ENCODE measurements at regions not wholly inside any gene's neighbourhood (a gene's known extent, or its start where the extent isn't known, plus 50 kb on each side); places are given as distances from the start of the nearest gene placed in this dataset.

- H3K4me3 Mint-ChIP-seq = no peak overlapping the region
- no peak for ATAC-seq
- H3K36me3 Mint-ChIP-seq (ENCODE audit: low read depth) = no peaks in the 10 kb centered on the region
- POLR2A ChIA-PET = no interaction called here
- CTCF ChIA-PET = no interaction called here
- intact Hi-C loops (cut with DNase I, micrococcal nuclease) = no loop called here
- no peak overlapping the region for H3K27ac Mint-ChIP-seq
- no peak for DNase-seq
- H3K9me3 Mint-ChIP-seq (ENCODE audit: low read depth) = no peaks in the 10 kb centered on the region
- H3K27me3 Mint-ChIP-seq = no peaks in the 10 kb centered on the region
- H3K4me1 Mint-ChIP-seq = no peaks in the 10 kb centered on the region
Measured at GRCh38 chr6:120608826-120609225, 725.5 kb downstream of the TBC1D32 start.

DNA sequence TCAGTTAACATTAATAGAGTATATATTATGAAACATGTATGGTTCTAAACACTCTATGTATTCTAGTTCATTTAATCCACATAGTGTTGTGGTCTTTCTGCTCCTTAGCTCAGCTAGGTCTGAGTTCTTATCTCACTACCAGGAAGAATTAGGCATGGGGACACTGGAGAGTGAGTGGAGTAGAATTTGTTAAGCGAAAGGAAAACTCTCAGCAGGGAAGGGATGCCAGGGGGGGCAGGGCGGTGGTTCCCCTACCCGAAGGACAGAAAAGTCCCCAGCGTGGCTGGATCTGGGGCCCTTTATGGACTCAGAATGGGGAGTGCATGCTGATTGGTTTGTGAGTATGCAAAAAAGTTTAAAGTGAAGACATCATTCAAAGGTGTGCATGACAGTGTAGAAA lies 727.5 kb downstream of the TBC1D32 start:
- H3K4me1 Mint-ChIP-seq = no peaks in the 10 kb centered on the region
- no peak for DNase-seq
- H3K27me3 Mint-ChIP-seq = no peaks in the 10 kb centered on the region
- H3K4me3 Mint-ChIP-seq = no peak overlapping the region
- ATAC-seq = no peak
- no peaks in the 10 kb centered on the region for H3K36me3 Mint-ChIP-seq (ENCODE audit: low read depth)
- intact Hi-C loops (cut with DNase I, micrococcal nuclease) = no loop called here
- H3K9me3 Mint-ChIP-seq (ENCODE audit: low read depth) = no peaks in the 10 kb centered on the region
- ChIA-PET POLR2A (interaction anchor here (0.6 kb wide), 1 partner anchor 347 kb away, joined by 4 read pairs; no protein-coding TSS in a partner anchor), CTCF (no interaction called here)
- no peak overlapping the region for H3K27ac Mint-ChIP-seq

- Mint-ChIP-seq H3K27me3 (no peaks in the 10 kb centered on the region), H3K36me3 (ENCODE audit: low read depth) (no peaks in the 10 kb centered on the region), H3K4me1 (no peaks in the 10 kb centered on the region), H3K9me3 (ENCODE audit: low read depth) (no peaks in the 10 kb centered on the region), H3K4me3 (no peak overlapping the region), H3K27ac (no peak overlapping the region)
- ChIA-PET POLR2A (no interaction called here), CTCF (interaction anchor here (0.8 kb wide), 2 partner anchors 11 to 50 kb away, joined by 3 to 4 read pairs; no protein-coding TSS in a partner anchor)
- ATAC-seq (no peak), DNase-seq (no peak)
- intact Hi-C loops (cut with DNase I, micrococcal nuclease) = no loop called here
Measured at GRCh38 chr6:120604510-120604909, 729.8 kb downstream of the TBC1D32 start.

DNA sequence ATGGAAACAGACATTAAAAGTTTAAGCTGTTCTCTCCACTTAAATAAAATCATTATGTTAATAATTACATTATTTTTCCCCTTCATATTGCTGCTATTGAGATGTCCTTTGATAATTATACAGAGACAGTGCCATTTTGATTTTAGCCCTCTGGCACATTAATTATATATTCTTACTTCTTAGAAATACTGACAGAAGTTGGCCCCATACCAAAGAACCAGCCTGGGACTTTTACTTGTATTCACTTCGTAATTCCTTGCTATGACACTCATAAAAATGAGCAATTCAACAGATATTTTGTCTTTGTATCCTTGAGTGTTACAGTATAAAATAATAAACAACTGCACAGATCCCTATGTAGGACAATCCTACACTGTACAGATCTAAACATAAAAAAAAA lies 743.7 kb downstream of the TBC1D32 start:
- ATAC-seq = no peak
- H3K9me3 Mint-ChIP-seq (ENCODE audit: low read depth) = no peaks in the 10 kb centered on the region
- no peak overlapping the region for H3K4me3 Mint-ChIP-seq
- POLR2A ChIA-PET = no interaction called here
- no peaks in the 10 kb centered on the region for H3K27me3 Mint-ChIP-seq
- intact Hi-C loops (cut with DNase I, micrococcal nuclease) = no loop called here
- no peak overlapping the region for H3K27ac Mint-ChIP-seq
- CTCF ChIA-PET = no interaction called here
- DNase-seq = no peak
- H3K36me3 Mint-ChIP-seq (ENCODE audit: low read depth) = no peaks in the 10 kb centered on the region
- no peaks in the 10 kb centered on the region for H3K4me1 Mint-ChIP-seq

DNA sequence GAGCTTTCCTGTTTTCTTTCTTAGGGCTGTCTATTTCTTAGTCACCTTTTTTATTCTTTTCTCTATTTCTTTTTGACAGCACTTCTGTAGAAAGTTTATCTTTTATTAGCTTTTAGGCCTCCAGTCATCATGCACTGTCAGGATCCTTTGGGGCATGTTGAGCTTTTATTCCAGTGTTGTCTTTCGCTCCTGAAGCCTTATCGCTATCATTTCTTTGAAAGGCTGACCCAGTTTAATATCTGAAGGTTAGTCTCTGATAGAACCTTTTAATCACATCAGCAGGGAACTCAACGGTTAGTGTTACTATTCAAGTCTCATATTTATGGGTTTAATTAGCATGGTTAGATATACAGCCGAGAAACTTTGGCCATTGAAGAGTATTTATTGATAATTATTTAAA lies 745.9 kb downstream of the TBC1D32 start:
- Mint-ChIP-seq H3K4me3 (no peak overlapping the region), H3K9me3 (ENCODE audit: low read depth) (no peaks in the 10 kb centered on the region), H3K4me1 (no peaks in the 10 kb centered on the region), H3K27ac (no peak overlapping the region), H3K27me3 (no peaks in the 10 kb centered on the region), H3K36me3 (ENCODE audit: low read depth) (no peaks in the 10 kb centered on the region)
- POLR2A ChIA-PET = no interaction called here
- ATAC-seq = no peak
- CTCF ChIA-PET = no interaction called here
- no peak for DNase-seq
- intact Hi-C loops (cut with DNase I, micrococcal nuclease) = no loop called here

DNA sequence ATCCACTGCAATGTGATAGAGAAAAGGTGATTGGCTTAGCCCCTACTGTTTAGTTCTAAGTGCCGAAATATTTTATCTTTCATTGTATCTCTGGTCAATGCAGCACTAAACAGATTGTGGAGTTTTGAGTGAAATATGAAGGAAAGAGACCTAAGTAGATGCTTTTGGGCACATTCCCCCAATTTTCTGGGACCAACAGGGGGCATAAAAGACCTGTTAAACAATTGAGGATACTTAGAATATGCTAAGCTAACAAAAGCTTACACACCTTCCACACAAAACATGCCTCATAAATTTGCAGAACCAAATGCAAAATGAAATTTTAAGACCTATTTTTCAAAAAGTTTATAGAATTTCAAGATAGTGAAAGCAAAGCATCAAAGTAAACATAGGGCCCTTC lies 746.9 kb downstream of the TBC1D32 start:
- H3K27ac Mint-ChIP-seq = no peak overlapping the region
- no peaks in the 10 kb centered on the region for H3K36me3 Mint-ChIP-seq (ENCODE audit: low read depth)
- intact Hi-C loops (cut with DNase I, micrococcal nuclease) = no loop called here
- no peak overlapping the region for H3K4me3 Mint-ChIP-seq
- H3K27me3 Mint-ChIP-seq = no peaks in the 10 kb centered on the region
- ATAC-seq (no peak), DNase-seq (no peak)
- ChIA-PET POLR2A (no interaction called here), CTCF (interaction anchor here (0.7 kb wide), 1 partner anchor 1061 kb away, joined by 3 read pairs; no protein-coding TSS in a partner anchor)
- no peaks in the 10 kb centered on the region for H3K4me1 Mint-ChIP-seq
- H3K9me3 Mint-ChIP-seq (ENCODE audit: low read depth) = peaks cover 6% of the 10 kb centered on the region

GRCh38 chr6:120584111-120584760 lies 750.0 kb downstream of the TBC1D32 start:
- Mint-ChIP-seq H3K27ac (no peak overlapping the region), H3K4me3 (no peak overlapping the region), H3K9me3 (ENCODE audit: low read depth) (peaks cover 11% of the 10 kb centered on the region), H3K27me3 (no peaks in the 10 kb centered on the region), H3K4me1 (no peaks in the 10 kb centered on the region), H3K36me3 (ENCODE audit: low read depth) (no peaks in the 10 kb centered on the region)
- no peak for ATAC-seq
- ChIA-PET CTCF (no interaction called here), POLR2A (no interaction called here)
- DNase-seq = no peak
- intact Hi-C loops (cut with DNase I, micrococcal nuclease) = no loop called here

DNA sequence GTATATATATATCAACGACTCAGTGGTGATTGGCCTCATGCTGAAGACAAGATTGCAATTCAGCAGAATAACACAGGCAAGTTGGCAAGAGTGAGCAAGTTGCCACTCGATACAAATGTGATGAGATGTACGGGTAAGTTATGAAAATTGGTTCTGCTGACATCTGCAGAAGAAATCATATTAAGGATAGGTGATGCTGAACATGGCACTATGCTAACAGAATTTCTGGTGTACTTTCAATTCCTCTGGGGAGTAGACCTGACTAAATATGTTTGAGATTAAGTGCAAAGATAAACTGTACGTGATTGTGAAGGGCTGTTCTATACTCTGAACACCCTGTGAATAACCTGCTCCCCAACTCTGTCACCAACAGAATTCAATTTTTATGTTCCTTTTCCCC lies 758.2 kb downstream of the TBC1D32 start:
- DNase-seq = no peak
- H3K9me3 Mint-ChIP-seq (ENCODE audit: low read depth) = peaks cover 7% of the 10 kb centered on the region
- H3K27ac Mint-ChIP-seq = no peak overlapping the region
- no peaks in the 10 kb centered on the region for H3K4me1 Mint-ChIP-seq
- H3K36me3 Mint-ChIP-seq (ENCODE audit: low read depth) = no peaks in the 10 kb centered on the region
- no peak for ATAC-seq
- intact Hi-C loops (cut with DNase I, micrococcal nuclease) = no loop called here
- H3K27me3 Mint-ChIP-seq = no peaks in the 10 kb centered on the region
- no peak overlapping the region for H3K4me3 Mint-ChIP-seq
- POLR2A ChIA-PET = no interaction called here
- CTCF ChIA-PET = no interaction called here

DNA sequence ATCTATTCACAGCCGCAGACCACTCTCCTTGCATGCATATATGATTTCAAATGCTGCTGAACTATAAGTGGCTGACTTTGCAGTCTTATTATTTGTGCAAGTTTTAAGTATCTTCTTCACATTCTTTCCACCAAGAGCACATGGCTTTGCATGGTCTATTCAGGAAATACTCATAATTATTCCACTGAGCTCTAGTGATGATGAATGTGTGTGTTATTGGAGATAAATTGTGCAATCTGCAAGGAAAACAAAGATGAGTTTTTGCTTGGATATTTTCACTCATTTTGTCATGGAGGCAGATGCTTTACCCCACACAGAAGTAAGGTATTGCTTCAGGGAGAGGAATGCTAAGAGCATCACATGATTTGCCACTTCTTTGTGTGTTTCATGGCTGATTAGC lies 764.6 kb downstream of the TBC1D32 start:
- H3K4me1 Mint-ChIP-seq = no peaks in the 10 kb centered on the region
- no peaks in the 10 kb centered on the region for H3K27me3 Mint-ChIP-seq
- ATAC-seq = no peak
- intact Hi-C loops (cut with DNase I, micrococcal nuclease) = no loop called here
- ChIA-PET POLR2A (no interaction called here), CTCF (no interaction called here)
- no peak overlapping the region for H3K27ac Mint-ChIP-seq
- H3K36me3 Mint-ChIP-seq (ENCODE audit: low read depth) = no peaks in the 10 kb centered on the region
- no peak overlapping the region for H3K4me3 Mint-ChIP-seq
- DNase-seq = no peak
- peaks cover 2% of the 10 kb centered on the region for H3K9me3 Mint-ChIP-seq (ENCODE audit: low read depth)

- Mint-ChIP-seq H3K36me3 (ENCODE audit: low read depth) (no peaks in the 10 kb centered on the region), H3K4me3 (no peak overlapping the region), H3K4me1 (no peaks in the 10 kb centered on the region), H3K27ac (no peak overlapping the region), H3K9me3 (ENCODE audit: low read depth) (peaks cover 2% of the 10 kb centered on the region), H3K27me3 (no peaks in the 10 kb centered on the region)
- DNase-seq (no peak), ATAC-seq (no peak)
- intact Hi-C loops (cut with DNase I, micrococcal nuclease) = no loop called here
- ChIA-PET CTCF (no interaction called here), POLR2A (no interaction called here)
Measured at GRCh38 chr6:120564779-120565178, 769.5 kb downstream of the TBC1D32 start.

DNA sequence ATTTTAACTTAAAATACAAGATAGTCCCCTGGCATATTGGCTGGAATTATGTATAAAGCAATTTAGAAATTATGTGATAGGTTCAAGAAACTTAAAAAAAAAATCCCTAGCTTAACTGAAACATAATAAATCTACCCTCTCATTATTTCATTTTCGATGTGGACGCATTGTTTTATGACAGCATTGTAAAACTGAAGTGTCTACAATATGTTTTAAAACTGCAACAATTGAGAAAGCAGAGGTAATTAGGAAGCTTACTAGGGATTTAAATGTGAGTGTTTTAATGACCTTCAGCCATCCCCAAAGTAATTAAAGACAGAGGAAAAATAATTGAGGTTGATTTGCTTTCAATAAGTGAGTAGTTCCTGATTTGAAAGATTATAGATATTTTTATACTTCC lies 776.0 kb downstream of the TBC1D32 start:
- no peaks in the 10 kb centered on the region for H3K36me3 Mint-ChIP-seq (ENCODE audit: low read depth)
- H3K4me3 Mint-ChIP-seq = no peak overlapping the region
- no peak for ATAC-seq
- H3K9me3 Mint-ChIP-seq (ENCODE audit: low read depth) = peaks cover 2% of the 10 kb centered on the region
- intact Hi-C loops (cut with DNase I, micrococcal nuclease) = no loop called here
- no peaks in the 10 kb centered on the region for H3K27me3 Mint-ChIP-seq
- H3K4me1 Mint-ChIP-seq = no peaks in the 10 kb centered on the region
- CTCF ChIA-PET = no interaction called here
- no peak overlapping the region for H3K27ac Mint-ChIP-seq
- DNase-seq = no peak
- POLR2A ChIA-PET = no interaction called here

DNA sequence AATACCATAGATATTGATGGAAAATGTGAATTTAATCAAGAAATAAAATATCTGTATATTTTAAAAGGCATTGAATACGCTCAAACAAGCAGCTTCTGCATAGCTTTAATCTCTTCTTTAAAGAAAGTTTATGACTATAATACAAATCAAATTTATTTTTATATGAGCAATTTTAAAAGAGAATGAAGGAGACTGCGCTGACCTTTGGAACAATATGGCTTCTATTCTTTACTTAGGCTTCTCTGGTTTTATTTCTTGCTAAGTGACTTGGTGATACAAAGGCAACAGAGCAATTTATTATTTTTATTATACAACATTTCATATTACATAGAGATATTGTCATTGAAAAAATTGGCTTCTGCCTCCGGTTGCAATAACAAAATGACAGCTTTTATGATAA lies 776.7 kb downstream of the TBC1D32 start:
- ChIA-PET CTCF (no interaction called here), POLR2A (no interaction called here)
- no peak overlapping the region for H3K27ac Mint-ChIP-seq
- peaks cover 2% of the 10 kb centered on the region for H3K9me3 Mint-ChIP-seq (ENCODE audit: low read depth)
- no peak overlapping the region for H3K4me3 Mint-ChIP-seq
- intact Hi-C loops (cut with DNase I, micrococcal nuclease) = no loop called here
- H3K4me1 Mint-ChIP-seq = no peaks in the 10 kb centered on the region
- no peaks in the 10 kb centered on the region for H3K36me3 Mint-ChIP-seq (ENCODE audit: low read depth)
- ATAC-seq (no peak), DNase-seq (no peak)
- no peaks in the 10 kb centered on the region for H3K27me3 Mint-ChIP-seq

GRCh38 chr6:120556491-120556890 lies 777.8 kb downstream of the TBC1D32 start:
- Mint-ChIP-seq H3K4me3 (no peak overlapping the region), H3K27ac (no peak overlapping the region), H3K4me1 (no peaks in the 10 kb centered on the region), H3K36me3 (ENCODE audit: low read depth) (no peaks in the 10 kb centered on the region), H3K9me3 (ENCODE audit: low read depth) (no peaks in the 10 kb centered on the region), H3K27me3 (no peaks in the 10 kb centered on the region)
- intact Hi-C loops (cut with DNase I, micrococcal nuclease) = no loop called here
- DNase-seq = no peak
- POLR2A ChIA-PET = no interaction called here
- ATAC-seq = no peak
- CTCF ChIA-PET = no interaction called here
